Sigmoid colon (tissue), 6 donors: ENCODE measurements at regions not wholly inside any gene's neighbourhood (a gene's known extent, or its start where the extent isn't known, plus 50 kb on each side); places are given as distances from the start of the nearest gene placed in this dataset.

Experiments used
- DNase-seq: peaks from one replicate; pipeline ENCODE4 v3.0.0-alpha.2; 2019
- H3K27ac ChIP-seq, 4 donors: fragments of 200-600 bp; sonication (generic); one replicate each; pipeline ENCODE4 v1.5.1; 2016 to 2019; ENCODE audit warnings: mild to moderate bottlenecking in 1 of 4
- H3K27me3 ChIP-seq, 3 donors: fragments of 200-600 bp; sonication (generic); one replicate each; pipeline ENCODE4 v1.5.1; 2019; ENCODE audit warnings: mild to moderate bottlenecking in 1 of 3
- H3K36me3 ChIP-seq, 4 donors: fragments of 200-600 bp; sonication (generic); one replicate each; pipeline ENCODE4 v1.5.1; 2016 to 2019
- H3K4me1 ChIP-seq, 4 donors: fragments of 200-600 bp; sonication (generic); one replicate each; pipeline ENCODE4 v1.5.1; 2017 to 2019
- H3K4me3 ChIP-seq, 4 donors: fragments of 200-600 bp; sonication (generic); one replicate each; pipeline ENCODE4 v1.5.1; 2017 to 2019; ENCODE audit warnings: mild to moderate bottlenecking in 2 of 4, moderate library complexity in 1 of 4
- H3K9me3 ChIP-seq, 4 donors: fragments of 200-600 bp in 3 of 4; sonication (generic) in 3 of 4; one replicate each; pipeline versions ENCODE4 v1.5.1 to v1.6.1; 2013 to 2019
- EP300 ChIP-seq, 4 donors: sonication (generic); formaldehyde crosslinking; IDR thresholded peaks; one replicate each; pipeline ENCODE4 v1.6.1; 2017; ENCODE audit warnings: antibody characterized with exemption in 4 of 4
- POLR2A ChIP-seq, 2 donors: fragments of 450-650 bp; IDR thresholded peaks; one replicate each; pipeline ENCODE4 v1.6.1; 2016; ENCODE audit warnings: antibody characterized with exemption in 2 of 2, mild to moderate bottlenecking in 2 of 2, moderate library complexity in 2 of 2
- POLR2AphosphoS5 ChIP-seq, 4 donors: sonication (generic); formaldehyde crosslinking; IDR thresholded peaks; one replicate each; pipeline ENCODE4 v1.6.1; 2017; ENCODE audit warnings: antibody characterized with exemption in 4 of 4
- WGBS, 2 donors: extraction: QIAGEN DNeasy Blood & Tissue Kit; methylation state at CpG; one replicate each; pipeline ENCODE4 v1.1.7; 2013; 5-methylcytosine and 5-hydroxymethylcytosine counted together
- intact Hi-C: fragments of 100-400 bp; cut with DNase I; formaldehyde crosslinking; loops from one replicate; pipeline ENCODE4 v1.15.1; 2023
- TF ChIP-seq, protein P1 (sequence below), 4 experiments: fragments of 450-650 bp in 3 of 4; fragments of 200-600 bp in 1 of 4; IDR thresholded peaks; one replicate each; pipeline ENCODE4 v1.5.1; 2016 to 2019; ENCODE audit warnings: antibody characterized with exemption in 4 of 4, mild to moderate bottlenecking in 3 of 4, moderate library complexity in 2 of 4
- donor health status: healthy with polysubstance abuse.
- donor health status: healthy.

DNA sequence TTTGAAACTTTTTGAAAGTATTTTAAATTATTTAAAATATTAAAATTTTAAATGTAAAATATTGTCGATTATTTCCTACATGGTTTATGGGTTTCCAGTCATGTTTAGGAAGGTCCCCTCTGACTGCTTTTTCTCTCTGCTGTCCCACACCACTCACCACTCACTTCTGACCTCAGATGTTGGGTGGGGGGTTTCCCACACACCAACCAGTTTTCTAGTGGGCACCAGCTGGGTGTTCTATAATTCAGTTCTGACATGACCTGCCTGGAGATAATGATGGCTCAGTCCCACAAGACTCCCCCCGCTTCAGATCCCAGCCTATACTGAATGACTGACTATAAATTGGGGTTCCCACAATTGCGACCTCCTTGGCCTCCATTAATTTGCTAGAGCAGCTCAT, 310.4 kb downstream of the GADD45G start:
- Histone ChIP-seq H3K4me1 (no peaks in the 10 kb centered on the region), H3K4me3 (no peak overlapping the region), H3K36me3 (no peaks in the 10 kb centered on the region), H3K27ac (no peak overlapping the region), H3K27me3 (no peaks in the 10 kb centered on the region), H3K9me3 (no peaks in the 10 kb centered on the region)
- WGBS, 2 donors = 85 to 96% methylated on average over 3 of the region's 3 CpGs
- DNase-seq = no peak
- no peak for TF ChIP-seq POLR2AphosphoS5 (IDR thresholded peaks at IDR 0.05)
- no peak for TF ChIP-seq EP300 (IDR thresholded peaks at IDR 0.05)
- TF ChIP-seq, protein P1, sequence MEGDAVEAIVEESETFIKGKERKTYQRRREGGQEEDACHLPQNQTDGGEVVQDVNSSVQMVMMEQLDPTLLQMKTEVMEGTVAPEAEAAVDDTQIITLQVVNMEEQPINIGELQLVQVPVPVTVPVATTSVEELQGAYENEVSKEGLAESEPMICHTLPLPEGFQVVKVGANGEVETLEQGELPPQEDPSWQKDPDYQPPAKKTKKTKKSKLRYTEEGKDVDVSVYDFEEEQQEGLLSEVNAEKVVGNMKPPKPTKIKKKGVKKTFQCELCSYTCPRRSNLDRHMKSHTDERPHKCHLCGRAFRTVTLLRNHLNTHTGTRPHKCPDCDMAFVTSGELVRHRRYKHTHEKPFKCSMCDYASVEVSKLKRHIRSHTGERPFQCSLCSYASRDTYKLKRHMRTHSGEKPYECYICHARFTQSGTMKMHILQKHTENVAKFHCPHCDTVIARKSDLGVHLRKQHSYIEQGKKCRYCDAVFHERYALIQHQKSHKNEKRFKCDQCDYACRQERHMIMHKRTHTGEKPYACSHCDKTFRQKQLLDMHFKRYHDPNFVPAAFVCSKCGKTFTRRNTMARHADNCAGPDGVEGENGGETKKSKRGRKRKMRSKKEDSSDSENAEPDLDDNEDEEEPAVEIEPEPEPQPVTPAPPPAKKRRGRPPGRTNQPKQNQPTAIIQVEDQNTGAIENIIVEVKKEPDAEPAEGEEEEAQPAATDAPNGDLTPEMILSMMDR (IDR thresholded peaks at IDR 0.05) = no peak
- TF ChIP-seq POLR2A (IDR thresholded peaks at IDR 0.05) = no peak
- intact Hi-C loops = no loop called here

DNA sequence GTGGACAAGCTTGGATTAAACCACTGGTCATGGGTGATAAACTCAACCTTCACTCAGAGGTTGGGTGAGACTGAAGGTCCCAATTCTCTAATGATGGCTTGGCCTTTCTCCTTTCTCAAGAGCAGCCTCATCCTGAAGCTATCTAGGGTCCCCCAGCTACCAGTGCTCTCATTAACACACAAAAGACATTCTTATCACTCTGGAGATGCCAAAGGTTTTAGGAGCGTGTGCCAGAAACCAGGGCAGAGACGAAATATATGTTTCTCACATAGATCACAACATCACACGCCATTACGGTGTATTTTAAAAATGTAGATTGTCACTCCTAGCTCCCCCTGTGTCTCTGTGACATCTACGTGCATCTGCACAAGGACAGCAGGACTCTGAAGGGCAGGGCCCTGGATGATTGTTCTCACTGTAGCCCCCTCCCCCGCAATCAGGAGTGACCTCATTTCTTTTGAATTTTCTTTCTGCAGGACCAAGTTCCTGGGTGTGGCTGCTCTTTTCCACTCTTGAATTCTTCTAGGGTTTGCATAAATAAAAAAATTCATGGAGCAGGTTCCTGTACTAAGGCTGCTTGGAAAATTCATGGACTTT, 311.3 kb downstream of the GADD45G start:
- WGBS, 2 donors = 82 to 89% methylated on average over 6 of the region's 6 CpGs
- Histone ChIP-seq H3K27me3 (no peaks in the 10 kb centered on the region), H3K9me3 (no peaks in the 10 kb centered on the region), H3K4me3 (no peak overlapping the region), H3K4me1 (no peaks in the 10 kb centered on the region), H3K27ac (no peak overlapping the region), H3K36me3 (no peaks in the 10 kb centered on the region)
- intact Hi-C loops = no loop called here
- TF ChIP-seq, protein P1 (IDR thresholded peaks at IDR 0.05) = no peak
- TF ChIP-seq POLR2A (IDR thresholded peaks at IDR 0.05) = no peak
- no peak for TF ChIP-seq EP300 (IDR thresholded peaks at IDR 0.05)
- TF ChIP-seq POLR2AphosphoS5 (IDR thresholded peaks at IDR 0.05) = no peak
- no peak for DNase-seq

DNA sequence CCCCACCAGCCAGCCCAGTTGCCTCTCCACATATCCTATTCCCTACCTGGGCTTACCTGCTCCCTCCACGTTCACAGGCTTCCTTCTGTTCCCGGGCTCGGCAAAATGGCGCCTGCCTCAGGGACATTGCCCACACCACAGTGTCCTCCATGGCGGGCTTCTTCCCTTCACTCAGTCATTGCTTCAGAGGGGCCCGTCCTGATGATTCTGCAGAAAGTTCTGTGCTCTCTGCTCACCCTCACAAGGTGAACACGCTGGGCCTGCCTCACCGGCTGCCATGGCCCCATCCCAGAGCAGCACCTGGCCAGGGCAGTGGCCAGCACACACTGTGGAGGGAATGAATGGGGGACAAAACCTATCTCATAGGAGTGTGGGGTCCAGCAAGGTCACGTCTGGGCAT, 313.0 kb downstream of the GADD45G start:
- Histone ChIP-seq H3K4me1 (no peaks in the 10 kb centered on the region), H3K9me3 (no peaks in the 10 kb centered on the region), H3K27ac (no peak overlapping the region), H3K27me3 (no peaks in the 10 kb centered on the region), H3K36me3 (no peaks in the 10 kb centered on the region), H3K4me3 (no peak overlapping the region)
- intact Hi-C loops = no loop called here
- no peak for DNase-seq
- 95 to 96% methylated on average over 9 of the region's 9 CpGs for WGBS, 2 donors
- TF ChIP-seq POLR2AphosphoS5 (IDR thresholded peaks at IDR 0.05) (no peak), EP300 (IDR thresholded peaks at IDR 0.05) (no peak), POLR2A (IDR thresholded peaks at IDR 0.05) (no peak)
- TF ChIP-seq, protein P1 (IDR thresholded peaks at IDR 0.05) = no peak

DNA sequence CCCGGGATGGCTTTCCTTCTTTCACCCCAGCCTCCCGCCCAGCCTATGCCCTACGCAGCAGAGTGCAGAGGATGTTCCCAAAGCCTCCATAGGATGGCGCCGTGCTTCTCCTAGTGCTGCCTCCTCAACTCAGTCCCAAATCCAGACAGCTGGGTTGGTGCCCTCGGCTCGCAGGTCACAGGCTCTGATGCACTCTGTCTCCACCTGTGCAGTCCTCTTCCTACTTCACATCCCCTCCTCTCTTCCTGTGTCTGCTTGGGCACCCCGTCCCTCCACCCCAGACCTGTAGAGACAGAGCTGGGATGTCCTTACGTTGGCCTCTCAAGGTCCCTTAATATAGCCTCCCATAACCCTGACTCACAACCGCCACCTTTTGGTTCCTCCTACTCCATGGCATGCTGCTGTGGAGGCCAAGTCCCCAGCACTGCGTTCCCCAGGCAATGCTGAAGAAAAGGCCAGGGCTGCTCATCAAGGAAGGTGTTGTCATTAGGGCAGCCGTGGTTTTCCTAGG, 314.4 kb downstream of the GADD45G start:
- DNase-seq = no peak
- no peaks in the 10 kb centered on the region for H3K36me3 ChIP-seq
- 42 to 56% methylated on average over 12 of the region's 12 CpGs for WGBS, 2 donors
- TF ChIP-seq, protein P1 (IDR thresholded peaks at IDR 0.05) = peak in 1 of 4 experiments; percentile 18
- no peak for TF ChIP-seq EP300 (IDR thresholded peaks at IDR 0.05)
- H3K4me1 ChIP-seq = no peaks in the 10 kb centered on the region
- intact Hi-C loops = no loop called here
- H3K27me3 ChIP-seq = no peaks in the 10 kb centered on the region
- H3K27ac ChIP-seq = no peak overlapping the region
- no peaks in the 10 kb centered on the region for H3K9me3 ChIP-seq
- no peak overlapping the region for H3K4me3 ChIP-seq

DNA sequence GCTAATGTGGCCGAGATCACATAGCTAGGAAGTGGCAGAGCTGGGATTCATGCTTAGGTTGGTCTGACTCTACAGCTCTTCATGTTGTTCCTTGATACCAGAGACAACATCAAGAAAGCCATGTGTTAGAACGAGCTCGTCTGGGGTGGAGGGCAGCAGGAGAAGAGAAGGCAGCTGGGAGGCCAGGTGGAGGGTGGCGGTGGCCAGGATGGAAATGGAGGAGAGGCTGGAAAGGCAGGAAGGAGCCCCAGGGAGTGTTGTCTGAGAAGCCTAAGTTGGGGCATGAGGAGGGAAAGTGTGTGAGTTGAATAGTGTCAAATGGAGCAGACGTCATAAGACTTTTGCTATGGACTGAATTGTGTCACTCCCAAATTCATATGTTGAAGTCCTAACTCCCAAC, 315.3 kb downstream of the GADD45G start:
- H3K4me1 ChIP-seq = no peaks in the 10 kb centered on the region

More for the DNA sequence above, 315.3 kb downstream of the GADD45G start:
- no peak for DNase-seq
- Histone ChIP-seq H3K36me3 (no peaks in the 10 kb centered on the region), H3K9me3 (no peaks in the 10 kb centered on the region), H3K27ac (no peak overlapping the region), H3K4me3 (no peak overlapping the region), H3K27me3 (no peaks in the 10 kb centered on the region)
- intact Hi-C loops = no loop called here
- WGBS, 2 donors = 93 to 97% methylated on average over 5 of the region's 5 CpGs
- TF ChIP-seq EP300 (IDR thresholded peaks at IDR 0.05) = no peak
- no peak for TF ChIP-seq POLR2AphosphoS5 (IDR thresholded peaks at IDR 0.05)
- TF ChIP-seq POLR2A (IDR thresholded peaks at IDR 0.05) = no peak
